Testis (tissue), 2 donors: ENCODE measurements at regions not wholly inside any gene's neighbourhood (a gene's known extent, or its start where the extent isn't known, plus 50 kb on each side); places are given as distances from the start of the nearest gene placed in this dataset.

ENCODE experiments used
- POLR2A ChIP-seq: fragments of 450-650 bp; IDR thresholded peaks from one replicate; pipeline ENCODE4 v1.6.1; 2017; ENCODE audit warnings: antibody characterized with exemption, mild to moderate bottlenecking, moderate library complexity
- TF ChIP-seq, protein P1 (sequence below), 3 experiments: fragments of 450-650 bp in 2 of 3; fragments of 200-600 bp in 1 of 3; sonication (generic) in 1 of 3; IDR thresholded peaks; one replicate each; pipeline ENCODE4 v1.5.1; 2016 to 2019; ENCODE audit warnings: antibody characterized with exemption in 3 of 3, mild to moderate bottlenecking in 2 of 3, moderate library complexity in 1 of 3

DNA sequence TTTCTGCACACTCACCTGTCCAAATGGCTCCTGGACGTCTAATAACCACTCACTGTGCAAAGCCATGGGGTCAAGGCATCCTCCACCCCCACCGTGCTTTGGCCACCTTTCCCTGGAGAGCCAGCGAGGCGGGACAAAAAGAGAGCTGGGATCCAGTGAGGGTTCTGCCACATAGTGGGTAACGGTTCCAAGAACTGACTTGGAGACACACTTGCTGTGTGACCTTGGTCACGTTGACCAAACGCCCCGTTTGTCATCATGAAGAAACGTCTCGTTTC, 287.2 kb downstream of the TFAP2C start:
- TF ChIP-seq, protein P1, sequence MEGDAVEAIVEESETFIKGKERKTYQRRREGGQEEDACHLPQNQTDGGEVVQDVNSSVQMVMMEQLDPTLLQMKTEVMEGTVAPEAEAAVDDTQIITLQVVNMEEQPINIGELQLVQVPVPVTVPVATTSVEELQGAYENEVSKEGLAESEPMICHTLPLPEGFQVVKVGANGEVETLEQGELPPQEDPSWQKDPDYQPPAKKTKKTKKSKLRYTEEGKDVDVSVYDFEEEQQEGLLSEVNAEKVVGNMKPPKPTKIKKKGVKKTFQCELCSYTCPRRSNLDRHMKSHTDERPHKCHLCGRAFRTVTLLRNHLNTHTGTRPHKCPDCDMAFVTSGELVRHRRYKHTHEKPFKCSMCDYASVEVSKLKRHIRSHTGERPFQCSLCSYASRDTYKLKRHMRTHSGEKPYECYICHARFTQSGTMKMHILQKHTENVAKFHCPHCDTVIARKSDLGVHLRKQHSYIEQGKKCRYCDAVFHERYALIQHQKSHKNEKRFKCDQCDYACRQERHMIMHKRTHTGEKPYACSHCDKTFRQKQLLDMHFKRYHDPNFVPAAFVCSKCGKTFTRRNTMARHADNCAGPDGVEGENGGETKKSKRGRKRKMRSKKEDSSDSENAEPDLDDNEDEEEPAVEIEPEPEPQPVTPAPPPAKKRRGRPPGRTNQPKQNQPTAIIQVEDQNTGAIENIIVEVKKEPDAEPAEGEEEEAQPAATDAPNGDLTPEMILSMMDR (IDR thresholded peaks at IDR 0.05): no peak
- no peak for TF ChIP-seq POLR2A
